Neural cell (in vitro differentiated cells): ENCODE measurements at regions not wholly inside any gene's neighbourhood (a gene's known extent, or its start where the extent isn't known, plus 50 kb on each side); places are given as distances from the start of the nearest gene placed in this dataset.

Experiments used
- H2AFZ ChIP-seq: fragments of 200-600, 300-800 bp; sonication (generic), shearing (Covaris generic); 2 replicates; pipeline ENCODE4 v1.6.0; 2014; ENCODE audit warnings: low read depth, mild to moderate bottlenecking, antibody characterized with exemption, low read length, moderate library complexity
- H3F3A ChIP-seq: fragments of 200-600 bp; shearing (Covaris generic); 2 replicates; pipeline ENCODE4 v1.6.1; 2016; ENCODE audit warnings: mild to moderate bottlenecking, moderate library complexity, mixed read lengths, antibody characterized with exemption, low read length; ENCODE audit not compliant: insufficient read depth, poor library complexity, severe bottlenecking
- H3K27ac ChIP-seq: fragments of 200-600, 300-800 bp; sonication (generic), shearing (Covaris generic); 2 replicates; pipeline ENCODE4 v1.5.1; 2014; ENCODE audit warnings: mild to moderate bottlenecking, low read length, moderate library complexity
- H3K27me3 ChIP-seq: fragments of 300-800, 200-600 bp; sonication (generic), shearing (Covaris generic); 2 replicates; pipeline ENCODE4 v1.6.0; 2014; ENCODE audit warnings: mild to moderate bottlenecking, low read depth, low read length, moderate library complexity; ENCODE audit not compliant: insufficient read depth
- H3K36me3 ChIP-seq: fragments of 300-800, 200-600 bp; sonication (generic), shearing (Covaris generic); 2 replicates; pipeline ENCODE4 v1.5.1; 2014; ENCODE audit warnings: mild to moderate bottlenecking, antibody characterized with exemption, low read length, moderate library complexity; ENCODE audit not compliant: insufficient read depth
- H3K4me2 ChIP-seq: fragments of 300-800, 200-600 bp; sonication (generic), shearing (Covaris generic); 2 replicates; pipeline ENCODE4 v1.6.0; 2014; ENCODE audit warnings: mild to moderate bottlenecking, low read length
- H3K4me3 ChIP-seq: fragments of 300-800, 200-600 bp; sonication (generic), shearing (Covaris generic); 2 replicates; pipeline ENCODE4 v1.5.1; 2014; ENCODE audit warnings: mild to moderate bottlenecking, low read length, moderate library complexity
- H3K79me2 ChIP-seq: fragments of 200-600 bp; shearing (Covaris generic); replicated peaks from 2 replicates; pipeline ENCODE4 v1.6.0; 2014; ENCODE audit warnings: mild to moderate bottlenecking, low read length, moderate library complexity; ENCODE audit not compliant: insufficient read depth
- H3K9ac ChIP-seq: fragments of 300-800, 200-600 bp; sonication (generic), shearing (Covaris generic); 2 replicates; pipeline ENCODE4 v1.6.1; 2016; ENCODE audit warnings: mild to moderate bottlenecking, low read length, mixed read lengths
- H3K9me2 ChIP-seq: fragments of 200-600 bp; shearing (Covaris generic); 2 replicates; pipeline ENCODE4 v1.6.1; 2016; ENCODE audit warnings: mild to moderate bottlenecking, low read length, mixed read lengths; ENCODE audit not compliant: insufficient read depth
- H3K9me3 ChIP-seq: fragments of 200-600, 300-800 bp; sonication (generic), shearing (Covaris generic); 2 replicates; pipeline ENCODE4 v1.6.1; 2016; ENCODE audit warnings: mild to moderate bottlenecking, mixed run types, low read length, moderate library complexity, mixed read lengths
- H4K20me1 ChIP-seq: fragments of 200-600 bp; shearing (Covaris generic); 2 replicates; pipeline ENCODE4 v1.6.1; 2016; ENCODE audit warnings: mild to moderate bottlenecking, mixed run types; ENCODE audit not compliant: insufficient read depth
- CTCF ChIP-seq: fragments of 450-650 bp; IDR thresholded peaks from 2 replicates; pipeline ENCODE4 v1.5.1; 2014; ENCODE audit warnings: antibody characterized with exemption, mild to moderate bottlenecking, moderate library complexity; ENCODE audit not compliant: poor library complexity, severe bottlenecking
- EP300 ChIP-seq: fragments of 450-650 bp; conservative IDR thresholded peaks from 2 replicates; pipeline ENCODE4 v1.6.1; 2014; ENCODE audit warnings: antibody characterized with exemption, mild to moderate bottlenecking, moderate library complexity; ENCODE audit not compliant: poor library complexity, severe bottlenecking
- EZH2 ChIP-seq: fragments of 200-600, 300-800 bp; shearing (Covaris generic), sonication (generic); IDR thresholded peaks from 2 replicates; pipeline ENCODE4 v1.6.1; 2014; ENCODE audit warnings: antibody characterized with exemption, low read length, borderline replicate concordance, mild to moderate bottlenecking; ENCODE audit not compliant: insufficient read depth, poor library complexity, severe bottlenecking
- MXI1 ChIP-seq: fragments of 450-650 bp; conservative IDR thresholded peaks from 2 replicates; pipeline ENCODE4 v1.6.1; 2014; ENCODE audit warnings: antibody characterized with exemption, mild to moderate bottlenecking; ENCODE audit not compliant: poor library complexity, severe bottlenecking
- POLR2AphosphoS5 ChIP-seq: IDR thresholded peaks from 2 replicates; pipeline ENCODE4 v1.6.1; 2012
- RAD21 ChIP-seq: fragments of 450-650 bp; conservative IDR thresholded peaks from 2 replicates; pipeline ENCODE4 v1.6.1; 2014; ENCODE audit warnings: antibody characterized with exemption, mild to moderate bottlenecking, moderate library complexity
- REST ChIP-seq: IDR thresholded peaks from 2 replicates; pipeline ENCODE4 v1.6.1; 2012; ENCODE audit warnings: borderline replicate concordance
- SMC3 ChIP-seq: fragments of 450-650 bp; conservative IDR thresholded peaks from 2 replicates; pipeline ENCODE4 v1.6.1; 2014; ENCODE audit warnings: antibody characterized with exemption, mild to moderate bottlenecking, moderate library complexity; ENCODE audit not compliant: poor library complexity
- TAF1 ChIP-seq: IDR thresholded peaks from 2 replicates; pipeline ENCODE4 v1.6.1; 2012; ENCODE audit warnings: low read depth

GRCh38 chr20:22353586-22353985 is 230.8 kb downstream of the FOXA2 start:
- H2AFZ ChIP-seq: no peak overlapping the region
- no peaks in the 10 kb centered on the region for H3K9me2 ChIP-seq
- H3K4me2 ChIP-seq: no peak overlapping the region
- no peak overlapping the region for H3K4me3 ChIP-seq
- H3F3A ChIP-seq: no peaks in the 10 kb centered on the region
- no peaks in the 10 kb centered on the region for H3K36me3 ChIP-seq
- H3K27me3 ChIP-seq: no peaks in the 10 kb centered on the region
- no peak overlapping the region for H3K9ac ChIP-seq
- H3K27ac ChIP-seq: no peak overlapping the region
- no peaks in the 10 kb centered on the region for H3K9me3 ChIP-seq
- H3K79me2 ChIP-seq: no peaks in the 10 kb centered on the region
- no peaks in the 10 kb centered on the region for H4K20me1 ChIP-seq
- TF ChIP-seq MXI1 (no peak), EP300 (no peak), CTCF (no peak), POLR2AphosphoS5 (no peak), SMC3 (no peak), RAD21 (no peak), EZH2 (no peak), TAF1 (no peak), REST (no peak)

- Histone ChIP-seq H3K36me3 (no peaks in the 10 kb centered on the region), H3K9me2 (no peaks in the 10 kb centered on the region), H2AFZ (no peak overlapping the region), H3F3A (no peaks in the 10 kb centered on the region), H4K20me1 (no peaks in the 10 kb centered on the region), H3K79me2 (no peaks in the 10 kb centered on the region), H3K27me3 (no peaks in the 10 kb centered on the region), H3K9ac (no peak overlapping the region), H3K4me3 (no peak overlapping the region), H3K9me3 (no peaks in the 10 kb centered on the region), H3K4me2 (no peak overlapping the region), H3K27ac (no peak overlapping the region)
- no peak for TF ChIP-seq CTCF
- no peak for TF ChIP-seq REST
- TF ChIP-seq MXI1: no peak
- no peak for TF ChIP-seq RAD21
- TF ChIP-seq TAF1: no peak
- no peak for TF ChIP-seq EZH2
- no peak for TF ChIP-seq EP300
- TF ChIP-seq SMC3: no peak
These were observed 232.4 kb downstream of the FOXA2 start for GRCh38 chr20:22352019-22352418.
